HG02852 (cell line): ENCODE measurements at regions not wholly inside any gene's neighbourhood (a gene's known extent, or its start where the extent isn't known, plus 50 kb on each side); places are given as distances from the start of the nearest gene placed in this dataset.

Experiments
- ATAC-seq: cut with Tn5 transposase; IDR thresholded peaks from one replicate; pipeline ENCODE4 v1.9.1; 2021; ENCODE audit warnings: mild to moderate bottlenecking, moderate library complexity; ENCODE audit not compliant: unreplicated experiment

DNA sequence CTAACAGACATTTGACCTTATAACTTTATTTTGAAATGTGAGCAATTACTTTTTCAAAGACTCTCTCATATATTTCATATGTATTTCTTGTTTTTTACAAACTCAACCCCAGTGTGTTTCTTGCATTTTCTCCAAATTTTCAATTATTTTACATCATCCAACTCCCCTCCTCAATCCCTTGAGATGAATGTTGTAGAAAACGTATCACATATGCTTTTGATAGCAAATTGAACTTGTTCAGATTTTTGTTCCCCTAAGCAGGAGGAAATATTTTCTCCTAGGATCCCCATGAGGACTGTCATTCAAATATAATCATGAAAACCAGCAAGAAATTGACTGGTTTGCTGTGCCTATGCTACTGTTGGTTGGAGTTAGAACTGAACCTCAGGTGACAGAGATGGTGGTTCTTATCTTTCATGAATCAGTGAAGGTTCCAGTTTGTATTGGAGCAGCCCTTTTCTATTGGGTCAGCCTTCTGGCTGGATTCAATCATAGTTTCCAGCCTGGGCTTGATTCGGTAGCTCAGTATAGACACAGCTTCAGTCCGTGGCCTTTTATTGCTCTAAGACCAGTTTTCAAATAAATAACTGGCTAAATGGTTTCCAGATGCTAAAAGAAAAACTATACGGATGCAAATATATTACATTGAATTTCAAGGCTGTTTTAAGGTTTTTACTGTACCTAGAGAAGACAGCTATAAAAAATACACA, 591.0 kb downstream of the EPHA4 start:
- no peak for ATAC-seq

- ATAC-seq: no peak
These were observed 590.2 kb downstream of the EPHA4 start for GRCh38 chr2:220981926-220982325.

GRCh38 chr2:220985561-220985960, 586.5 kb downstream of the EPHA4 start:
- ATAC-seq: no peak

DNA sequence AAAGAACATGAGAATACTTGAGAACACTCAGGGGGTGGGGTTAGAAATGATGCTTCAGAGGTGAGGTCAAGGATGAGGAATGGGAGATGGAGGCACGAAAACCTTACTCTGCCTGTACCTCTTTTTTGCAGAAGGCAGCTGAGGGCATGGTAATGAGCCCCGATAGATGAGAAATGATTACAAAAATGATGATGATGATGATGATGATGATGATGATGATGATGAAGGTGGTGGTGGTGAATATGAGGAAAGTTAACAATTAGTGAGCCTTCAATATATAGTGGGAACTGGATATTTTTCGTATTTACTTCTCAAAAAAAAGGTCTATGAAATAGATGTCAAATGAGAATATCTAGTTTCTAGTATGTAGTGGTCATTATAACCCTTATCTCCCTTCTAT, 584.3 kb downstream of the EPHA4 start:
- no peak for ATAC-seq

DNA sequence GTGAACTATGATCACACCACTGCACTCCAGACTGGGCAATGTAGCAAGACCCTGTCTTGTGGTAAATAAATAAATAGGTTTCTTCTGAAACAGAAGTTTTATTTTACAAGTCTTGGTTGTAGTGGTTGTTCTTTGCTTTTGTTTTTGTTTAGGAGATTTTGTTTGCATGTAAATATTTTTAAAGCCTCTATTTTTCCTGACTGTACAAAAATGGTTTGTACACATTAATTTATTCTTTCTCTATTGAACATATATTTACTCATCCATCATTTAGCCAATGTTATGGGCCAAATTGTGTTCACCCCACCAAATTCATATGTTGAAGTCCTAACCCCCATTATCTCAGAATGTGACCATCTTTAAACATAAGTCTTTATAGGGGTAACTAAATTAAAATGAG, 580.1 kb downstream of the EPHA4 start:
- ATAC-seq: no peak

- no peak for ATAC-seq
These were observed 577.3 kb downstream of the EPHA4 start for GRCh38 chr2:220994846-220995245.

GRCh38 chr2:220995581-220995980, 576.5 kb downstream of the EPHA4 start:
- ATAC-seq: no peak

GRCh38 chr2:220998156-220998555, 573.9 kb downstream of the EPHA4 start:
- ATAC-seq: no peak

DNA sequence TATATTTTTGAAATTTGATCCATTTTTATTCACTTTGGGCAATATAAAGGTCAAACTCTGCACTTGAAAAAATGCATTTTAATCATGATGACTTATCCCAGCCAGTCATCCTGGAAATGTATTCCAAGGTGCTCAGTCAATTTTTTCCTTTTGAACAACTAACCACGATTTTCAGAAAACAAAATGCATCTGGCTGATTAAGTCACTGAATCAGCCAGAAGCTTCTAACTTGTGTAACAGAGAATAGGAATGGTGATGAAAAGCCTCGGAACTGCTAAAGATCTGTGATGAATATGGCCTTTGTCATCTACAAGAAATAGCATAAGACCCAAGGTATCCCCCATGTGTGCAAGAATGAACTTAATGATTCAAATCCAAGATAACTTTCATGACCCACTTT, 572.7 kb downstream of the EPHA4 start:
- ATAC-seq: no peak

GRCh38 chr2:221001381-221001801, 570.7 kb downstream of the EPHA4 start:
- ATAC-seq: no peak

- no peak for ATAC-seq
These were observed 569.9 kb downstream of the EPHA4 start for GRCh38 chr2:221002101-221002685.

DNA sequence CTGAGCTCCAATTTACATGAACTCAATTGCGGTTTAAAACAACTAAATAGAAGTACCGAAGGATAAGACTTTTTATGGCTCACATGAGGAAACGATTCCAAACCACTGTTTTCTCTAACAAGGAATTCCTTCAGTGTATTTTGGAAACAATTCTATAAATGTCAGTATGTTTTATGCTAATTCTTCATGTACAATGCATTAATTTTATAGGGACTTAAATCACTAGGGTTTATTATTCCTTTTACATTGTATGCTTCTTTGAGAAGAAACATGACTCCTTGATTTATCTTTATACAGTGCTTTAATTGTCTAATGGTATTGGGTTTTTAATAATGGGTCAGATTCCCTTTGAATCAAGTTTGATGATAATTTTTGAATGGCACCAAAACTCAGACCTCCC, 566.8 kb downstream of the EPHA4 start:
- ATAC-seq: no peak

DNA sequence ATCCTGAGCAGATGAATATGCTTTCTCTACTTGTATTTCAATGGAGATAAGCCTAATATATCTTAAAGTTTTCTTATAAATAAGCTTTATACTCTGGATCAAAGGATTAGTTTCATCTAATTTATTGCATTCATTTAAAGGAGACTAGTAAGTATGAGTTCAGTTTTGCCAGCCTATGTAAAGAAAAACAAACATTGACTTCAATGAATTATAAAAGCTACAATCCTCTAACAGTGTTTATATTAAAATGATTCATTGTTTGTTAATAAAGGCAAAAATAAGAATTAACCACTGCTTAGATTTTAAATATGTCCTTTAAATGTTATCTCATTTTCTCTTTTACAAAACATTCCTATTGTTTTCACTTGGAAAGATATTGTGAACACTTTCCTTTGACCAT, 566.0 kb downstream of the EPHA4 start:
- ATAC-seq: no peak

GRCh38 chr2:221016551-221016950, 555.6 kb downstream of the EPHA4 start:
- ATAC-seq: no peak

DNA sequence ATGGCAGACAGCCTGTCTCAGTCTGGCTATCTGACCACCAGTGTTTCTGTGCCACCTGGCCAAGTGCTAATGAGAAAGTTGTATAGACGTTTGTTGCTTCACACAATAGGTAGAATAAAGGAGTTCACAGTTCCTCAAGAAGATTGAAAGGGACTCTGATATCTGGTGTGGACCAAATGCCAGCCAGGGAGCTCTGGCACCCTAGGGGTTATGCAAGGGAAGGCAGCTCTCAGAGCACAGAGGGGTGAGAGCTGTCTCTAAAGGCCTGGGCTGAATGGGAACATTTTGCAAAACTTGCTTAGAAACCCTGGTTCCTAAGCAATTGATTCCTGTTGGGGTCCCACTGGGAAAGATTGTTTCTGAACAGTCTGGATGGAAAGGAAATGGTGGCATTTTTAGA, 553.8 kb downstream of the EPHA4 start:
- no peak for ATAC-seq

DNA sequence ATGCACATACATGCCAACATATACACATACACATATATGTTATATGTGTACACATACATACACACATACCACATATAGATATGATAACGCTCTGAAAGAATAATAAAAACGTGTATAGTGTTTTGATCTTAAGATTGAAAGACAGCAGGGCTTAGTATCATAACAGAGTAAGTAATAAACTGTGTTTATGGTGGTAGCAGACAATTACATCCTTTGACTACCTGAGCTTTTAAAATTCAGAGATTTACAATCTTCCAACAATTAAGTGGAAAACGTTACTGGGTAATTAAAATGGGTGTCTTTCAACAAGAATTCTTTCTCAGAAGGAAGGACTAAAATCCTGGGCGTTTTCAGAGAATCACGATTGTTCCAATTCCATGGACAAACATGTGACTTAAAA, 552.4 kb downstream of the EPHA4 start:
- ATAC-seq: no peak

- no peak for ATAC-seq
These were observed 549.5 kb downstream of the EPHA4 start for GRCh38 chr2:221022554-221022953.

DNA sequence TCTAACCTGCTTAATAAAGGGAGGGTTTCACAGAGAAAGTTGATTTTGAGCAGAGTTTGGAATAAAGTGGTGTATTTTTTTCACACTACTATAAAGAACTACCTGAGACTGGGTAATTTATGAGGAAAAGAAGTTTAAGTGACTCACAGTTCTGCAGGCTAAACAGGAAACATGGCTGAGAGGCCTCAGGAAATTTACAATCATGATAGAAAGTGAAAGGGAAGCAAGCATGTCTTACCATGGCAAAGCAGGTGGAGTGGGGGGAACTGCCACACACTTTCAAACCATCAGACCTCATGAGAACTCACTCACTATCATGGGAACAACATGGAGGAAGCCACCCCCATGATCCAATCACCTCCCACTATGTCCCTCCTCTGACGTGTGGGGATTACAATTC, 546.7 kb downstream of the EPHA4 start:
- ATAC-seq: no peak

GRCh38 chr2:221034026-221034701, 537.9 kb downstream of the EPHA4 start:
- ATAC-seq: no peak

GRCh38 chr2:221034973-221035372, 537.1 kb downstream of the EPHA4 start:
- no peak for ATAC-seq

DNA sequence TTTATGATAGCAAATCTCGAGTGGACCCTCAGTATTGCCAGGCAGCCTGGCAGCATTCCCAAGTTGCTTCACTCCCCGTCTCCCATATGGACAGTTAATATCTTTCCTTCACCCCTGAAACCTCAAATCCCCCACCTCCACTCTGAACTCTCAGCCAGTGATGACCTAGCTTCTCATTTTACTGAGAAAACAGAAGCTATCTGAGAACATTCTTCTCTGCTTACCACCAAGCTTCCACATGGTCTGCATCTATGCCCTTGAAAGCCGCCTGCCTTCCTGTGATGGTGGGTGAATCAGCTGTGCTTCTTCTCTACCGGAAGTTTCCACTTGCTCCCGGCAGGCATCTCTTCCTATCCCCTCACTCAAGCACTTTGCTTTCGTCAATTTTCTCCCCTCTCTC, 529.2 kb downstream of the EPHA4 start:
- ATAC-seq: no peak

DNA sequence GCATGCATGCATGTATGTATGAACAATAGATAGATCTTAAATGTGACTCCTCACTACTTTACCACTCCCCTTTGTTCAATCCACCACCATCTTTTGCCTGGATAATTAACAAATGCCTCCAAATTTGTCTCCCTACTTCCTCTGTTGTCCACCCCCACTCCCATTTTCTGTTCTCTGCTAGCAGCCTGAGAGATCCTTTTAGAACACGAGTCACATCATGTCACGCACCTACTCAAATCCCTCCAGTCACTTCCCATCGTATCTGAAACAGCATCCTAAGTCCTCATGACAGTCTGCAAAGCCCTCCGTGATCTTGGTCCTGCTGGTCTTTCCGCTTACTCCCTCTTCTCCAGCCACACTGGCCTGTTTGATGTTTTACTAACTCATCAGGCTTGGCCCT, 527.3 kb downstream of the EPHA4 start:
- no peak for ATAC-seq
